OCI-LY1 (cell line): ENCODE measurements at regions not wholly inside any gene's neighbourhood (a gene's known extent, or its start where the extent isn't known, plus 50 kb on each side); places are given as distances from the start of the nearest gene placed in this dataset.

Experiments used
- EZH2 ChIP-seq: fragments of 200-600 bp; sonication (generic), shearing (Covaris generic); IDR thresholded peaks from 2 replicates; pipeline ENCODE4 v1.8.0; 2017; ENCODE audit warnings: borderline replicate concordance, mixed run types, mild to moderate bottlenecking, antibody characterized with exemption, low read length, moderate library complexity, mixed read lengths
- TF ChIP-seq, protein P1 (sequence below): fragments of 200-600 bp; sonication (generic), shearing (Covaris generic); IDR thresholded peaks from 2 replicates; pipeline ENCODE4 v1.5.1; 2017; ENCODE audit warnings: mild to moderate bottlenecking, antibody characterized with exemption, low read length, moderate library complexity, mixed read lengths

DNA sequence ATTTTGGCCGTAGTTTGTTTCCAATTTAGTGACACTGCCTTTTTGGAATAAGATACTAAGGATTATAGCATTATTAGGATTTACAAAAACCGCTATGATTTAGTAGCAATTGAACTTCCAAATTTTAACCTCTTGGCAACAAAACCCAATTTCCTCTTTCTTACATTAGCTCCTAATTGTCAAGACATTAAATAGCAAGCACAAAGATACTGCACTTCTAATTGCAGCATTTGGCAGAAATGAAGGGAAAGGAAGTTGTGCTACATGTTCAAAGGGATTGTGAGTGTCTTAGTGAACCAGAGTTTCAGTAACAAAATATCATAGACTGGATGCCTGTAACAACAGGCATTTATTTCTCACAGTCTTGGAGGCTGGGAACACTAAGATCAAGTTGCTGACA lies 99.9 kb downstream of the NUF2 start:
- no peak for TF ChIP-seq EZH2
- TF ChIP-seq, protein P1, sequence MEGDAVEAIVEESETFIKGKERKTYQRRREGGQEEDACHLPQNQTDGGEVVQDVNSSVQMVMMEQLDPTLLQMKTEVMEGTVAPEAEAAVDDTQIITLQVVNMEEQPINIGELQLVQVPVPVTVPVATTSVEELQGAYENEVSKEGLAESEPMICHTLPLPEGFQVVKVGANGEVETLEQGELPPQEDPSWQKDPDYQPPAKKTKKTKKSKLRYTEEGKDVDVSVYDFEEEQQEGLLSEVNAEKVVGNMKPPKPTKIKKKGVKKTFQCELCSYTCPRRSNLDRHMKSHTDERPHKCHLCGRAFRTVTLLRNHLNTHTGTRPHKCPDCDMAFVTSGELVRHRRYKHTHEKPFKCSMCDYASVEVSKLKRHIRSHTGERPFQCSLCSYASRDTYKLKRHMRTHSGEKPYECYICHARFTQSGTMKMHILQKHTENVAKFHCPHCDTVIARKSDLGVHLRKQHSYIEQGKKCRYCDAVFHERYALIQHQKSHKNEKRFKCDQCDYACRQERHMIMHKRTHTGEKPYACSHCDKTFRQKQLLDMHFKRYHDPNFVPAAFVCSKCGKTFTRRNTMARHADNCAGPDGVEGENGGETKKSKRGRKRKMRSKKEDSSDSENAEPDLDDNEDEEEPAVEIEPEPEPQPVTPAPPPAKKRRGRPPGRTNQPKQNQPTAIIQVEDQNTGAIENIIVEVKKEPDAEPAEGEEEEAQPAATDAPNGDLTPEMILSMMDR = no peak
